Breast epithelium (tissue), 4 donors: ENCODE measurements at regions not wholly inside any gene's neighbourhood (a gene's known extent, or its start where the extent isn't known, plus 50 kb on each side); places are given as distances from the start of the nearest gene placed in this dataset.

Experiments used
- DNase-seq, 2 donors: peaks; one replicate each; pipeline ENCODE4 v3.0.0-alpha.2; 2019; ENCODE audit warnings: low spot score in 2 of 2
- H3K27ac ChIP-seq, 2 donors: fragments of 200-600 bp; sonication (generic) in 1 of 2; one replicate each; pipeline ENCODE4 v1.5.1; 2016 to 2019; ENCODE audit warnings: mild to moderate bottlenecking in 1 of 2
- H3K27me3 ChIP-seq, 2 donors: fragments of 200-600 bp; sonication (generic) in 1 of 2; one replicate each; pipeline versions ENCODE4 v1.5.1 to v1.6.0; 2017 to 2019; ENCODE audit warnings: control low read depth in 1 of 2, mild to moderate bottlenecking in 1 of 2
- H3K36me3 ChIP-seq: fragments of 200-600 bp; one replicate; pipeline ENCODE4 v1.5.1; 2019
- H3K4me1 ChIP-seq, 2 donors: fragments of 200-600 bp; sonication (generic); one replicate each; pipeline ENCODE4 v1.5.1; 2016 to 2019; ENCODE audit warnings: control low read depth in 1 of 2
- H3K4me3 ChIP-seq, 3 donors: fragments of 200-600 bp; sonication (generic); 1 replicate in 2 of 3; 2 replicates in 1 of 3; pipeline ENCODE4 v1.5.1; 2016 to 2019; ENCODE audit warnings: mild to moderate bottlenecking in 3 of 3, moderate library complexity in 2 of 3
- H3K9me3 ChIP-seq, 2 donors: fragments of 200-600 bp; sonication (generic) in 1 of 2; one replicate each; pipeline ENCODE4 v1.5.1; 2016 to 2019; ENCODE audit warnings: control low read depth in 1 of 2
- POLR2A ChIP-seq: fragments of 450-650 bp; IDR thresholded peaks from one replicate; pipeline ENCODE4 v1.6.1; 2016; ENCODE audit warnings: antibody characterized with exemption, mild to moderate bottlenecking, moderate library complexity
- POLR2AphosphoS5 ChIP-seq, 3 donors: sonication (generic); formaldehyde crosslinking; IDR thresholded peaks; one replicate each; pipeline ENCODE4 v1.6.1; 2017; ENCODE audit warnings: antibody characterized with exemption in 3 of 3
- intact Hi-C: fragments of 100-400 bp; cut with DNase I; formaldehyde crosslinking; loops from one replicate; pipeline ENCODE4 v1.15.1; 2023; ENCODE audit warnings: low total_unique reads
- TF ChIP-seq, protein P1 (sequence below), 3 donors: fragments of 450-650 bp; IDR thresholded peaks; one replicate each; pipeline ENCODE4 v1.5.1; 2016 to 2017; ENCODE audit warnings: antibody characterized with exemption in 3 of 3, mild to moderate bottlenecking in 3 of 3, moderate library complexity in 3 of 3

DNA sequence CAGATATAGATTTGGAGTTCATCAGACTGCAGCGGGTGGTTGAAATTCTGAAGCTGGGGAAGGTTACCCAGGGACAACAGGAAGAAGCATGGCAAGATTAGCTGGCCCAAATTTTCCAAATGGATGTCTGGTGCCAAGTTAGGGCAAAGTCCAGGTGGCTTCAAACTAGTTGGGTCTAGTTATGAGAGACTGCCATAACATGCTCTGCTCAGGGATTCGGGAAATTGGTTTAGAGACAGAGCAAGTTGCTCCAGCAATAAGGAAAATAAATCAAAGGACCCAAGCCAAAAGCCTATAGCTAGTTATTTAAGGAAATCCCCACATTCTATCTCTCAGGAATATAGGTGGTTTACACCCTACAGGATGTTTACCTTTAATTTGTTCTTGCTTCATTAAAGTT, 125.7 kb upstream of the BTG1 start:
- TF ChIP-seq POLR2A (no peak), POLR2AphosphoS5 (IDR thresholded peaks at IDR 0.05) (no peak)
- TF ChIP-seq, protein P1, sequence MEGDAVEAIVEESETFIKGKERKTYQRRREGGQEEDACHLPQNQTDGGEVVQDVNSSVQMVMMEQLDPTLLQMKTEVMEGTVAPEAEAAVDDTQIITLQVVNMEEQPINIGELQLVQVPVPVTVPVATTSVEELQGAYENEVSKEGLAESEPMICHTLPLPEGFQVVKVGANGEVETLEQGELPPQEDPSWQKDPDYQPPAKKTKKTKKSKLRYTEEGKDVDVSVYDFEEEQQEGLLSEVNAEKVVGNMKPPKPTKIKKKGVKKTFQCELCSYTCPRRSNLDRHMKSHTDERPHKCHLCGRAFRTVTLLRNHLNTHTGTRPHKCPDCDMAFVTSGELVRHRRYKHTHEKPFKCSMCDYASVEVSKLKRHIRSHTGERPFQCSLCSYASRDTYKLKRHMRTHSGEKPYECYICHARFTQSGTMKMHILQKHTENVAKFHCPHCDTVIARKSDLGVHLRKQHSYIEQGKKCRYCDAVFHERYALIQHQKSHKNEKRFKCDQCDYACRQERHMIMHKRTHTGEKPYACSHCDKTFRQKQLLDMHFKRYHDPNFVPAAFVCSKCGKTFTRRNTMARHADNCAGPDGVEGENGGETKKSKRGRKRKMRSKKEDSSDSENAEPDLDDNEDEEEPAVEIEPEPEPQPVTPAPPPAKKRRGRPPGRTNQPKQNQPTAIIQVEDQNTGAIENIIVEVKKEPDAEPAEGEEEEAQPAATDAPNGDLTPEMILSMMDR (IDR thresholded peaks at IDR 0.05) = no peak
- no peak for DNase-seq
- no peak overlapping the region for H3K4me3 ChIP-seq
- no peak overlapping the region for H3K27ac ChIP-seq
- intact Hi-C loops = no loop called here
- H3K4me1 ChIP-seq = no peaks in the 10 kb centered on the region
- no peaks in the 10 kb centered on the region for H3K27me3 ChIP-seq
- H3K36me3 ChIP-seq = no peaks in the 10 kb centered on the region
- no peaks in the 10 kb centered on the region for H3K9me3 ChIP-seq

GRCh38 chr12:92270521-92270920, 124.9 kb upstream of the BTG1 start:
- no peaks in the 10 kb centered on the region for H3K9me3 ChIP-seq
- no peaks in the 10 kb centered on the region for H3K4me1 ChIP-seq
- H3K4me3 ChIP-seq = no peak overlapping the region
- TF ChIP-seq, protein P1 (IDR thresholded peaks at IDR 0.05) = no peak
- TF ChIP-seq POLR2A (no peak), POLR2AphosphoS5 (IDR thresholded peaks at IDR 0.05) (no peak)
- H3K27ac ChIP-seq = no peak overlapping the region
- intact Hi-C loops = no loop called here
- no peaks in the 10 kb centered on the region for H3K36me3 ChIP-seq
- DNase-seq = no peak
- H3K27me3 ChIP-seq = no peaks in the 10 kb centered on the region

- Histone ChIP-seq H3K27me3 (no peaks in the 10 kb centered on the region), H3K36me3 (no peaks in the 10 kb centered on the region), H3K4me3 (no peak overlapping the region), H3K27ac (no peak overlapping the region), H3K9me3 (no peaks in the 10 kb centered on the region), H3K4me1 (no peaks in the 10 kb centered on the region)
- intact Hi-C loops = no loop called here
- TF ChIP-seq POLR2AphosphoS5 (IDR thresholded peaks at IDR 0.05) (no peak), POLR2A (no peak)
- TF ChIP-seq, protein P1 (IDR thresholded peaks at IDR 0.05) = no peak
- no peak for DNase-seq
Observed at GRCh38 chr12:92268946-92269345, 123.3 kb upstream of the BTG1 start.

- intact Hi-C loops = no loop called here
- no peaks in the 10 kb centered on the region for H3K36me3 ChIP-seq
- TF ChIP-seq, protein P1 (IDR thresholded peaks at IDR 0.05) = no peak
- TF ChIP-seq POLR2AphosphoS5 (IDR thresholded peaks at IDR 0.05) (no peak), POLR2A (no peak)
- no peak overlapping the region for H3K4me3 ChIP-seq
- no peak for DNase-seq
- H3K27me3 ChIP-seq = no peaks in the 10 kb centered on the region
- H3K9me3 ChIP-seq = no peaks in the 10 kb centered on the region
- H3K4me1 ChIP-seq = no peaks in the 10 kb centered on the region
- H3K27ac ChIP-seq = no peak overlapping the region
Observed at GRCh38 chr12:92261692-92262091, 116.0 kb upstream of the BTG1 start.

DNA sequence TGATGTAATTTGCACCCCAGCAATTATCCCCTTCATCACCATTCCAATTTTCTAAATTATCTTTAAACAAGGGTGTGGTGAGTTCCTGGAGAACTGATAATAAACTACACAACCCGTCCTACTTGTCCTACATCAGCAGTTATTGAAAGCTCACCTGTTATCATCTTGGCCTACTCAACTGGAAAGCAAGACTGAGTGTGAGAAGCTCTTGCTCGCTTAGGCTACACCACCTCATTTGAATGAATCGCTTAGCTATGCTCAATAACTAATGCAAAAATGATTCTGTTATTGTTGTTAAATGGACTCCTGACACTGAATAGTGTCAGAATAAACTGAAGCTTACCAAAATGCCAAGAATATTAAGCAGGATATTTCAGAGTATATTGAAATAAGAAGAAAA, 115.4 kb upstream of the BTG1 start:
- no peaks in the 10 kb centered on the region for H3K4me1 ChIP-seq
- DNase-seq = no peak
- intact Hi-C loops = no loop called here

More for the DNA sequence above, 115.4 kb upstream of the BTG1 start:
- no peaks in the 10 kb centered on the region for H3K36me3 ChIP-seq
- H3K27me3 ChIP-seq = no peaks in the 10 kb centered on the region
- H3K9me3 ChIP-seq = no peaks in the 10 kb centered on the region
- no peak overlapping the region for H3K27ac ChIP-seq
- no peak overlapping the region for H3K4me3 ChIP-seq
- TF ChIP-seq, protein P1 (IDR thresholded peaks at IDR 0.05) = no peak
- TF ChIP-seq POLR2AphosphoS5 (IDR thresholded peaks at IDR 0.05) (no peak), POLR2A (no peak)
